VCaP (cell line): ENCODE measurements at regions not wholly inside any gene's neighbourhood (a gene's known extent, or its start where the extent isn't known, plus 50 kb on each side); places are given as distances from the start of the nearest gene placed in this dataset.
"Not testable (repeated sequence)": the region's sequence is repeated elsewhere in the genome, so short reads cannot be mapped to it uniquely, and the experiment has no call there.

Experiments used
- H3K27ac ChIP-seq: fragments of 450-650 bp; 2 replicates; pipeline ENCODE4 v1.5.1; 2017
- TF ChIP-seq, protein P1 (sequence below): fragments of 450-650 bp; conservative IDR thresholded peaks from 2 replicates; pipeline ENCODE4 v1.5.1; 2017; ENCODE audit warnings: mild to moderate bottlenecking, moderate library complexity

DNA sequence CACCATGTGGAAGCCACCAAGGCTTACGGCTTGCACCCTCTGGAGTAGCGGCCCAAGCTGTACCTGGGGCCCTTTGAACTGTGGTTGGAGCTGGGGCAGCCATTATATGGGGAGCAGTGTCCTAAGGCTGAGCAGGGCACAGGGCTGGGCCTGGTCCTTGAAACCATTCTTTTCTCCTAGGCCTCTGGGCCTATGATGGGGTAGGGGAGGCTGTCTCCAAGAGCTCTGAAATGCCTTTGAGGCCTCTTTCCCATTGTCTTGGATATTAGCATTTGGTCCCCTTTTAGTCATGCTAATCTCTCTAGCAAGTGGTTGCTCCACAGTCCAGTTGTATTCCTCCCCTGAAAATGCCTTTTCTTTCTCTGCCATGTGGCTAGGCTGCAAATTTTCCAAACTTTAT is 96.4 kb upstream of the ARX start:
- TF ChIP-seq, protein P1, sequence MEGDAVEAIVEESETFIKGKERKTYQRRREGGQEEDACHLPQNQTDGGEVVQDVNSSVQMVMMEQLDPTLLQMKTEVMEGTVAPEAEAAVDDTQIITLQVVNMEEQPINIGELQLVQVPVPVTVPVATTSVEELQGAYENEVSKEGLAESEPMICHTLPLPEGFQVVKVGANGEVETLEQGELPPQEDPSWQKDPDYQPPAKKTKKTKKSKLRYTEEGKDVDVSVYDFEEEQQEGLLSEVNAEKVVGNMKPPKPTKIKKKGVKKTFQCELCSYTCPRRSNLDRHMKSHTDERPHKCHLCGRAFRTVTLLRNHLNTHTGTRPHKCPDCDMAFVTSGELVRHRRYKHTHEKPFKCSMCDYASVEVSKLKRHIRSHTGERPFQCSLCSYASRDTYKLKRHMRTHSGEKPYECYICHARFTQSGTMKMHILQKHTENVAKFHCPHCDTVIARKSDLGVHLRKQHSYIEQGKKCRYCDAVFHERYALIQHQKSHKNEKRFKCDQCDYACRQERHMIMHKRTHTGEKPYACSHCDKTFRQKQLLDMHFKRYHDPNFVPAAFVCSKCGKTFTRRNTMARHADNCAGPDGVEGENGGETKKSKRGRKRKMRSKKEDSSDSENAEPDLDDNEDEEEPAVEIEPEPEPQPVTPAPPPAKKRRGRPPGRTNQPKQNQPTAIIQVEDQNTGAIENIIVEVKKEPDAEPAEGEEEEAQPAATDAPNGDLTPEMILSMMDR = no peak
- H3K27ac ChIP-seq = no peak overlapping the region

DNA sequence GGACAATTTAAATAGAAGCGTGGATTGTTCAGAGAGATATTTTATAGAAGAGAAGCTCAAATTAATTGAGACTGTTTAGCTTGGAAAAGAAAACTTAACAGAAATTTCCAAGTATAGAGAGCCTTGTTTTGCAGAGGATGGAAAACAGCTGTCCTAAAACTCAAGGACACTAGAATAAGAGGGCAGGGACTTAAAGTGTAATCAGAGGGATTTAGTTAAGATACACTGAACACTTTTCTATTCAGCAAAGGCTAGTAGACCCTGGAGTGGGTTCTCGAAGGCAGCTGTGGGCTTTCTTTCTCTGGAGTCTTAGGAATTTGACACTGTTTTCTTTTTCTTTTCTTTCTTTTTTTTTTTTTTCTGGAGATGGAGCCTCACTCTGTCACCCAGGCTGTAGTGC is 92.7 kb upstream of the ARX start:
- TF ChIP-seq, protein P1 = no peak
- no peak overlapping the region for H3K27ac ChIP-seq

DNA sequence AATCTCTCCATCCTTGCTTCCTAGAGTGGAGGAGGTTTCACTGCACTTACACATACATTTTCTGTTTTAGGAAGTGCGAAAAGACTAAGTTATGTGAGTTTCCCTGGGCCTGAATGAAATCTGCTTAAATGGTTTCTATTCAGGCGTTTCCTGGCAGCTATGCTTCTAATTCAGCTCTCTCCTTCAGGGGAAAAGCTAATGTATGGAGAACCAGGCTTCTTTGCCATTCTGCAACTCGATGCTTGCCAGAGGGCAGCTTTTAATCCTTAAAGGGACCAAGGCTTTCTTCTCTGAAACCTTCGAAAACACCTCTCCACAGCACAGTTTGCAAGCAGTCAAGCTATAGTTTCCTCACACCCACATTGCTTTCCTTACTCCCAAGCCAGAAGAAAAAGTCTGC is 89.5 kb upstream of the ARX start:
- TF ChIP-seq, protein P1 = no peak
- H3K27ac ChIP-seq = no peak overlapping the region

DNA sequence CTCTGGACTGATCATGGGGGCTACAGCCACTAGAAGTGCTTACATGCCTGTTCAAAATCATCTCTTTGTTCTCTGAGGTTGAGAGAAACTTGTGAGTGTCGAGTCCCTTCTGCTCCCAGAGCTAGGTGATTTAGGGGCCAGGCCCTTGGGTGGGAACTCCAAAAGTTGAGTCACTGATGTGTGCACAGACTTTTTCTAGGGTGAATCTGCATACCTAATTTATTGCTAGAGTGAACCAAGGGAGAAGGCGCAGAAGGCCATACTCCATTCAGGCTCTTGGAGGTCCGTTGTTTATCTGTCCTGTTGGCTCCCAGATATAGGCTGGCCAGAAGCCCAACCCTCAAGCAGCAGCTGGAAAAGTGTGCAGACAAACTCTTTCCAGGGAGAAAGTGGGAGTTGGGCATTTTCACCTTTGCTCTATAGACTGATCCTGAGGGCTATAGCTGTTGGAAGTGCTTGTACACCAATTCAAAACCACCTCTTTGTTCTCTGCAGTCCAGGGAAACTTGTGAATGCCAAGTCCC is 80.8 kb upstream of the ARX start:
- H3K27ac ChIP-seq = no peak overlapping the region
- TF ChIP-seq, protein P1 = no peak

DNA sequence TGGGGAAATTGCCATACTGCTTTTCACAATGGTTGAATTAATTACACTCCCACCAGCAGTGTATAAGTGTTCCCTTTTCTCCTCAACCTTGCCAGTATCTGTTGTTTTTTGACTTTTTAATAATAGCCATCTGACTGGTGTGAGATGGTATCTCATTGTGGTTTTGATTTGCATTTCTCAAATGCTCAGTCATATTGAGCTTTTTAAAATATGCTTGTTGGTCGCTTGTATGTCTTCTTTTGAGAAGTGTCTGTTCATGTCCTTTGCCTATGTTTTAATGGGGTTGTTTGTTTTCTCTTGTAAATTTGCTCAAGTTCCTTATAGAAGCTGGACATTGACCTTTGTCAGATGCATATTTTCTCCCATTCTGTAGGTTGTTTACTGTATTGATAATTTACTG is 75.4 kb upstream of the ARX start:
- H3K27ac ChIP-seq = not testable (repeated sequence)

DNA sequence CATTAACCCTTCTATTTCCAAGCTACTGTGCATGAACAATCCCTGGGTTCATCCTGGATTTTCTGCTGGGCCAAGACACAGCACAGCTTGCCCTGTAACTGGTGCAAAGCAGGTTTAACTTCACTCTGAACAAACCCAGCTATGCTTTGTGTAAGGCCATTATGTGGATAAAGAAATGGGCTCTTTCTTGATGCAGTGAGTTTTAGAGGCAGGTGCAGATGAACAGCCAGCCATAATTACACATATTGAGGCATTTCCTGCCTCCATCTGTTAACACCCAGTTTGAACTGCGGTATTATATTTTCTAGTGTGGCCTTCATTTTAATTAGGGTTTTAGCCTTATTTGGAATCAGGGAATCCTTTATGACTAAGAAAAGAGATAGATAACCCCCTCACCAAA is 68.7 kb upstream of the ARX start:
- no peak overlapping the region for H3K27ac ChIP-seq
- TF ChIP-seq, protein P1 = no peak

DNA sequence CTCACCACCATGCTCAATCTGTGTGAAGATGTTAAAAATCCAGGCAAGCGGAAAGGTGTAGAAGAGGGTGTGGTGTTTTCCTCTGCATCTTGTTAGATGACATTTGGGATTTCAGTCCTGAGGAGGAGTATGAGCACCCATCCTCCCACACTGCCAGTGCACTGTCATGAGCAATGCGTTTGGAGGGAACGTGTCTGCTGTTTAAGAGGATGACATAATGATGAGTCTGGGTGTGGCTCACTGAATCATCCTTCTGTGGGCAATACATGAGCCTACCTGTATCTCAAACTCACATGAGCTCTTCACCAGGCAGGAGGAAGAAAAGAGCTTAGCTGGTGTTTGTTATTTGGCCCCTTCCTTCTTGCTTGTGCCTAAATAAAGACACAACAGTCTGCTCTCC is 67.9 kb upstream of the ARX start:
- TF ChIP-seq, protein P1 = no peak
- no peak overlapping the region for H3K27ac ChIP-seq

DNA sequence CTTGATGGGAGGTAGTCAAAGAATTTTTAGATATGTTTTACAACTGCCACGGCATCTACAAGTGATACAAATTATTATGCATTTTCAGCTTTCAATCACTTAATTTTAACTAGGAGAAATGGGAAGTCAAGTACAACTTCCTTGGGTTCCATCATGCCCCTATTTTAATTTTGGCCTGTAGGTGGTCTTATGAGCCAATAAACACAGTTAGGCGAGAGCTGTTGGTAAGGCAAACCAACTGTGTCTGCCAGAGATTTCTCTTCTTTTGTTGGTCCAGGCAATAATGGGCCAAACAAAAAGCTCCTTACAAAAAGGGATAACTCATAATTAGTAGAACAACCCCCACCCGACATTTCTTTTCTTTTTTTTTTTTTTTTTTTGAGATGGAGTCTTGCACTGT is 63.3 kb upstream of the ARX start:
- no peak overlapping the region for H3K27ac ChIP-seq
- TF ChIP-seq, protein P1 = no peak
